K562 (cell line): ENCODE measurements at regions not wholly inside any gene's neighbourhood (a gene's known extent, or its start where the extent isn't known, plus 50 kb on each side); places are given as distances from the start of the nearest gene placed in this dataset.

ENCODE experiments used
- FOXO4 ChIP-seq: fragments of 450-650 bp; formaldehyde crosslinking; IDR thresholded peaks from 2 replicates; pipeline ENCODE4 v1.4.0; 2020; ENCODE audit warnings: mild to moderate bottlenecking, moderate library complexity
- GTF2B ChIP-seq: IDR thresholded peaks from 2 replicates; pipeline ENCODE4 v1.6.1; 2011; ENCODE audit not compliant: insufficient read length; ENCODE audit errors: extremely low read depth
- GTF3C2 ChIP-seq: IDR thresholded peaks from 3 replicates; pipeline ENCODE4 v1.6.1; 2011; ENCODE audit warnings: borderline replicate concordance, mild to moderate bottlenecking, moderate library complexity; ENCODE audit not compliant: insufficient read length; ENCODE audit errors: extremely low read depth
- MYNN ChIP-seq, 2 experiments: sonication (generic); formaldehyde crosslinking in 1 of 2; IDR thresholded peaks; 2 replicates each; pipeline versions ENCODE4 v1.5.0 to v1.6.1; 2016 to 2020; ENCODE audit warnings: antibody characterized with exemption in 1 of 2, missing genetic modification reagents in 1 of 2
- PRDM10 ChIP-seq: fragments of 450-650 bp; IDR thresholded peaks from 2 replicates; pipeline ENCODE4 v1.6.1; 2018; ENCODE audit not compliant: partially characterized antibody
- SREBF1 ChIP-seq: fragments of 150-350 bp; IDR thresholded peaks from 2 replicates; pipeline ENCODE4 v1.6.1; 2014; ENCODE audit warnings: antibody characterized with exemption, low read depth, low read length, borderline replicate concordance
- TAF15 ChIP-seq: fragments of 200-400 bp; formaldehyde crosslinking; IDR thresholded peaks from 2 replicates; pipeline ENCODE4 v1.6.1; 2017; ENCODE audit warnings: mild to moderate bottlenecking, low read depth, low read length, moderate library complexity

GRCh38 chr15:53882311-53882710, 95.9 kb upstream of the UNC13C start (continued):
- TF ChIP-seq GTF3C2 (no peak), MYNN (IDR thresholded peaks at IDR 0.05) (no peak), MYNN (CRISPR knock-in tag; IDR thresholded peaks at IDR 0.05) (no peak), GTF2B (no peak), PRDM10 (no peak), TAF15 (no peak), SREBF1 (no peak), FOXO4 (CRISPR knock-in tag) (no peak)
